Mesothelial cell of epicardium (in vitro differentiated cells): ENCODE measurements at regions not wholly inside any gene's neighbourhood (a gene's known extent, or its start where the extent isn't known, plus 50 kb on each side); places are given as distances from the start of the nearest gene placed in this dataset.
A peak's percentile ranks its signal among the peaks of the same experiment; 100 is the strongest.

Experiments used
- DNase-seq, 2 experiments: peaks; one replicate each; pipeline ENCODE4 v3.0.0; 2021; ENCODE audit warnings: low spot score in 2 of 2; ENCODE audit not compliant: unreplicated experiment in 2 of 2
- H3K27ac Mint-ChIP-seq: 2 replicates; pipeline ENCODE4 v1.8.0; 2021; ENCODE audit warnings: mixed read lengths
- H3K27me3 Mint-ChIP-seq: 2 replicates; pipeline ENCODE4 v1.8.0; 2021; ENCODE audit warnings: low read depth, mixed read lengths
- H3K36me3 Mint-ChIP-seq: 2 replicates; pipeline ENCODE4 v1.8.0; 2021; ENCODE audit warnings: mixed read lengths
- H3K4me1 Mint-ChIP-seq: 2 replicates; pipeline ENCODE4 v1.8.0; 2021; ENCODE audit warnings: mixed read lengths
- H3K4me3 Mint-ChIP-seq: 2 replicates; pipeline ENCODE4 v1.8.0; 2021; ENCODE audit warnings: mild to moderate bottlenecking, moderate library complexity, mixed read lengths
- H3K9me3 Mint-ChIP-seq: 2 replicates; pipeline ENCODE4 v1.8.0; 2021; ENCODE audit warnings: mixed read lengths
- TF ChIP-seq, protein P1 (sequence below): fragments of 200-600 bp; sonication (generic); IDR thresholded peaks from one replicate; pipeline ENCODE4 v1.5.0; 2021; ENCODE audit warnings: antibody characterized with exemption; ENCODE audit not compliant: unreplicated experiment

DNA sequence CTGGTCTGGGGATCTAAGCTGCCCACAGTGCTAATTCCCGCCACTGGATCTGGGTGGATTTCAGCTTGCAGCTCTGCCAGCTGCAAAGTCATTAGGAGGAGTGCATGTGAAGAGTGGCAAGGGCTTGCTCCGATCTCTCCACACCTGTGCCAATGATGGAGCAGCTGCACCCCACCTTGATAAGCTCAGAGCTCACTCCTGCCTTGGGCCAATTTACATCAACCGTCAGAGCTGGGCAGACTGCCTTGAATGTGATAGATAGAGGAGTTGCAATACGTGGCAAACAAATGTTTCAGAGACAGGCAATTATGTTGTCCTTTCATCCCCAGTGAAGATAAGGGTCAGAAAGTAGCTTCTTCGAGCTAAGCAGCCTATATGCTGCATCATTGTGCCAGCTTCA is 379.9 kb downstream of the SH2D4B start:
- H3K27me3 Mint-ChIP-seq = no peaks in the 10 kb centered on the region
- peaks cover 6% of the 10 kb centered on the region for H3K4me1 Mint-ChIP-seq
- TF ChIP-seq, protein P1, sequence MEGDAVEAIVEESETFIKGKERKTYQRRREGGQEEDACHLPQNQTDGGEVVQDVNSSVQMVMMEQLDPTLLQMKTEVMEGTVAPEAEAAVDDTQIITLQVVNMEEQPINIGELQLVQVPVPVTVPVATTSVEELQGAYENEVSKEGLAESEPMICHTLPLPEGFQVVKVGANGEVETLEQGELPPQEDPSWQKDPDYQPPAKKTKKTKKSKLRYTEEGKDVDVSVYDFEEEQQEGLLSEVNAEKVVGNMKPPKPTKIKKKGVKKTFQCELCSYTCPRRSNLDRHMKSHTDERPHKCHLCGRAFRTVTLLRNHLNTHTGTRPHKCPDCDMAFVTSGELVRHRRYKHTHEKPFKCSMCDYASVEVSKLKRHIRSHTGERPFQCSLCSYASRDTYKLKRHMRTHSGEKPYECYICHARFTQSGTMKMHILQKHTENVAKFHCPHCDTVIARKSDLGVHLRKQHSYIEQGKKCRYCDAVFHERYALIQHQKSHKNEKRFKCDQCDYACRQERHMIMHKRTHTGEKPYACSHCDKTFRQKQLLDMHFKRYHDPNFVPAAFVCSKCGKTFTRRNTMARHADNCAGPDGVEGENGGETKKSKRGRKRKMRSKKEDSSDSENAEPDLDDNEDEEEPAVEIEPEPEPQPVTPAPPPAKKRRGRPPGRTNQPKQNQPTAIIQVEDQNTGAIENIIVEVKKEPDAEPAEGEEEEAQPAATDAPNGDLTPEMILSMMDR = no peak
- H3K4me3 Mint-ChIP-seq = no peak overlapping the region
- no peak overlapping the region for H3K27ac Mint-ChIP-seq
- DNase-seq = no peak
- H3K9me3 Mint-ChIP-seq = no peaks in the 10 kb centered on the region
- H3K36me3 Mint-ChIP-seq = no peaks in the 10 kb centered on the region

GRCh38 chr10:80921032-80921431 is 383.3 kb downstream of the SH2D4B start:
- TF ChIP-seq, protein P1 = no peak
- Mint-ChIP-seq H3K27me3 (no peaks in the 10 kb centered on the region), H3K27ac (no peak overlapping the region), H3K4me3 (no peak overlapping the region), H3K4me1 (peaks cover 6% of the 10 kb centered on the region), H3K9me3 (no peaks in the 10 kb centered on the region), H3K36me3 (no peaks in the 10 kb centered on the region)
- DNase-seq = no peak

DNA sequence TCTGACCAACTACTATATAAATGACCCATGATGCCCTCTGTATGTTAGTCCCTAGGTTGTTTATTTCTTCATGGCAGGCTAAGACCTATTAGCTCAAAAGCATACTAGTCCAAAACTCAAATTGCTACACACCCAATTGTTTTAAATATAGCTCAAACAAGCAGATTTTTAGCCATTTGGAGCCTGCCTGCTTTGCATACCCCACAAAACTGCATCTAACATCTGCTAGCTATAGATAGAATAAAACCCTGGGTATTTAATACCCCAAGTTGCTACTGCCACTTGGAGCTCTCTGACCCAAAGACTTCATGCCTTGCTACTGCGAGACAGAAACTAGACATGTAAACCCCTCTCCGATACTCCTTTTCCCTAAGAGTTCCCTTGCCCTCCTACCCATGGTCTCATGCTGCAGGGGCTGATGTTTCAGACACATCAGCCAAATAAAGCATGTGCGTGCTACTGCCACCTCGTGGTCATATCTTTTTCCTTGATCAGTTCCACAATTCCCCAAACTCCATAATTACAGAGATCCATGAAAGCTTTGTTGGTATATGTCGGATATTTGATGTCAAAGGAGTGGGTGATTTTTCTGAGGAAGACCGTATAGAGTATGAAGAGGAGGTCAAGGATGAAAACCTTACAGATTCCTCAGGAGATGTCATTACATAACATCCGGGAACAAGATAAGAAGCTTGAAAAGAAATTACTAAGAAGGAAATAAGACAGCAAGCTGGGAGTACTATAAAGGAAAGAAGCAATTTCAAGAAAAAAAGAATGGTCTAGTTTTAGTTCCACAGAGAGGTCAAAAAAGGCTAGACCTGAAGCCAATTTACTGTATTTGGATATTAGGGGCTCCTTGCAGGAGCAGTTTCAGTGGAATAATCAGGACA is 386.6 kb downstream of the SH2D4B start:
- DNase-seq = peak in 1 of 2 experiments; percentile 67
- no peaks in the 10 kb centered on the region for H3K36me3 Mint-ChIP-seq
- H3K27ac Mint-ChIP-seq = no peak overlapping the region
- TF ChIP-seq, protein P1 = peak; percentile 66
- no peak overlapping the region for H3K4me3 Mint-ChIP-seq
- H3K9me3 Mint-ChIP-seq = peaks cover 14% of the 10 kb centered on the region
- no peaks in the 10 kb centered on the region for H3K27me3 Mint-ChIP-seq
- H3K4me1 Mint-ChIP-seq = peaks cover 6% of the 10 kb centered on the region

GRCh38 chr10:80927419-80928078 is 389.8 kb downstream of the SH2D4B start:
- Mint-ChIP-seq H3K4me1 (no peaks in the 10 kb centered on the region), H3K27ac (no peak overlapping the region), H3K36me3 (no peaks in the 10 kb centered on the region), H3K9me3 (peaks cover 14% of the 10 kb centered on the region), H3K4me3 (no peak overlapping the region), H3K27me3 (no peaks in the 10 kb centered on the region)
- DNase-seq = no peak
- TF ChIP-seq, protein P1 = no peak

DNA sequence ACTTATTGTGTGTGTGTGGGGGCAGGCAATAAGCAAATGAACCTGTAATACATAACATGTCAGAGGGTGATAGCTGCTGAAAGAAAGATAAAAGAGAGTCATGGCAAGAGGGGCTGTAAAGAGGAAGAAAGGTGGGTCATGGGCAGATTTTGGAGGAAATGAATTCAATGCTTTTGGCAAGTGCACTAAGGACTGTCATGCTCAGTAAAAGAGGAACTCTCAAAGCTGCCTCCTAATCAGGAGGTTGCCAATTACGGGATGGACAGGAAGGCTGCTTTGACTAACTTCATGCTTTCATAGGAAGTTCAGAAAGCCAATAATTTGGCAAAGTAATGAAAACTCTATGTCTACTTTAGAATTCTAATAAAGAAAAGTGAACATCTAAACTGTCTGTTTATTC is 401.2 kb downstream of the SH2D4B start:
- Mint-ChIP-seq H3K36me3 (no peaks in the 10 kb centered on the region), H3K4me1 (peaks cover 8% of the 10 kb centered on the region), H3K4me3 (no peak overlapping the region), H3K9me3 (no peaks in the 10 kb centered on the region), H3K27me3 (no peaks in the 10 kb centered on the region), H3K27ac (no peak overlapping the region)
- TF ChIP-seq, protein P1 = no peak
- DNase-seq = no peak
